Prostate gland (tissue), 2 donors: ENCODE measurements at regions not wholly inside any gene's neighbourhood (a gene's known extent, or its start where the extent isn't known, plus 50 kb on each side); places are given as distances from the start of the nearest gene placed in this dataset.

Source experiments
- POLR2A ChIP-seq: fragments of 450-650 bp; IDR thresholded peaks from one replicate; pipeline ENCODE4 v1.6.1; 2016; ENCODE audit warnings: antibody characterized with exemption, mild to moderate bottlenecking
- POLR2AphosphoS5 ChIP-seq: sonication (generic); formaldehyde crosslinking; IDR thresholded peaks from one replicate; pipeline ENCODE4 v1.6.1; 2017; ENCODE audit warnings: antibody characterized with exemption
- TF ChIP-seq, protein P1 (sequence below), 4 experiments: fragments of 200-600 bp in 2 of 4; fragments of 450-650 bp in 2 of 4; sonication (generic) in 2 of 4; IDR thresholded peaks; 1 replicate in 3 of 4; 2 replicates in 1 of 4; pipeline ENCODE4 v1.5.1; 2016 to 2019; ENCODE audit warnings: antibody characterized with exemption in 4 of 4, mild to moderate bottlenecking in 2 of 4, moderate library complexity in 2 of 4

DNA sequence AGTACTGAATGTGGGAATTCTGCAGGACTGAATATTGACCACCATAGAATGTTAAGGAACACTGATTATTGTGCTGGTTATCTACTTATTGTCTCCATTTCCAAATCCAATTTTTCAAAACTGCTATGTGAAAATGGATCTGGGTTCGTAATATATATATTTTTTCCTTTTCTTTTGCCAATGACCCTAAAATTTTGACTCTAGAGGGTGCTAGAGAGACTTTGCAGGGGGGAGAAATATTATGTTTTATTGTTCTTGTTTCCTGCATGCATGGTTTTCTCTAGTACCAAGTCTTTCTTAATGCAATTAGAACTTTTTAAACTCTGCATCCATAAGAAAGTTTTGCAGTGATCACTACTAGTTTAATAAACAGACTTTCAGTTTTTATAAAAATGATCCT lies 1256.9 kb downstream of the BRINP3 start:
- TF ChIP-seq, protein P1, sequence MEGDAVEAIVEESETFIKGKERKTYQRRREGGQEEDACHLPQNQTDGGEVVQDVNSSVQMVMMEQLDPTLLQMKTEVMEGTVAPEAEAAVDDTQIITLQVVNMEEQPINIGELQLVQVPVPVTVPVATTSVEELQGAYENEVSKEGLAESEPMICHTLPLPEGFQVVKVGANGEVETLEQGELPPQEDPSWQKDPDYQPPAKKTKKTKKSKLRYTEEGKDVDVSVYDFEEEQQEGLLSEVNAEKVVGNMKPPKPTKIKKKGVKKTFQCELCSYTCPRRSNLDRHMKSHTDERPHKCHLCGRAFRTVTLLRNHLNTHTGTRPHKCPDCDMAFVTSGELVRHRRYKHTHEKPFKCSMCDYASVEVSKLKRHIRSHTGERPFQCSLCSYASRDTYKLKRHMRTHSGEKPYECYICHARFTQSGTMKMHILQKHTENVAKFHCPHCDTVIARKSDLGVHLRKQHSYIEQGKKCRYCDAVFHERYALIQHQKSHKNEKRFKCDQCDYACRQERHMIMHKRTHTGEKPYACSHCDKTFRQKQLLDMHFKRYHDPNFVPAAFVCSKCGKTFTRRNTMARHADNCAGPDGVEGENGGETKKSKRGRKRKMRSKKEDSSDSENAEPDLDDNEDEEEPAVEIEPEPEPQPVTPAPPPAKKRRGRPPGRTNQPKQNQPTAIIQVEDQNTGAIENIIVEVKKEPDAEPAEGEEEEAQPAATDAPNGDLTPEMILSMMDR (IDR thresholded peaks at IDR 0.05), result no peak
- TF ChIP-seq POLR2A (no peak), POLR2AphosphoS5 (no peak)
